ENCODE measurements at regions not wholly inside any gene's neighbourhood (a gene's known extent, or its start where the extent isn't known, plus 50 kb on each side); places are given as distances from the start of the nearest gene placed in this dataset.

- no peak overlapping the region for H3K27ac ChIP-seq
- whole genome bisulfite sequencing, 2 donors = 44 to 46% methylated on average over 2 of the region's 2 CpGs
- H3K4me3 ChIP-seq = no peak overlapping the region
- DNase-seq (no peak), FAIRE-seq (no peak), ATAC-seq (no peak)
- H3K4me1 ChIP-seq = no peaks in the 10 kb centered on the region
- intact Hi-C loops (cut with DNase I) = no loop called here
- no peaks in the 10 kb centered on the region for H3K27me3 ChIP-seq
- H3K9me3 ChIP-seq = no peaks in the 10 kb centered on the region
- no peaks in the 10 kb centered on the region for H3K36me3 ChIP-seq
- no peak for TF ChIP-seq CTCF (IDR thresholded peaks at IDR 0.05)
Measured at GRCh38 chr3:74288761-74289160, 325.7 kb downstream of the CNTN3 start.

- FAIRE-seq = no peak
- Histone ChIP-seq H3K4me3 (no peak overlapping the region), H3K27ac (no peak overlapping the region), H3K36me3 (no peaks in the 10 kb centered on the region), H3K9me3 (no peaks in the 10 kb centered on the region), H3K4me1 (no peaks in the 10 kb centered on the region), H3K27me3 (no peaks in the 10 kb centered on the region)
- ATAC-seq = no peak
- no peak for DNase-seq
- WGBS, 2 donors = 92 to 95% methylated on average over 1 of the region's 1 CpG
- intact Hi-C loops (cut with DNase I) = no loop called here
- no peak for TF ChIP-seq CTCF (IDR thresholded peaks at IDR 0.05)
Measured at GRCh38 chr3:74287557-74287956, 326.9 kb downstream of the CNTN3 start.

- H3K36me3 ChIP-seq = no peaks in the 10 kb centered on the region
- no peaks in the 10 kb centered on the region for H3K4me1 ChIP-seq
- no peak for TF ChIP-seq CTCF (IDR thresholded peaks at IDR 0.05)
- FAIRE-seq (no peak), DNase-seq (no peak), ATAC-seq (no peak)
- no peak overlapping the region for H3K4me3 ChIP-seq
- no peak overlapping the region for H3K27ac ChIP-seq
- no peaks in the 10 kb centered on the region for H3K27me3 ChIP-seq
- 96 to 98% methylated on average over 1 of the region's 1 CpG for WGBS, 2 donors
- intact Hi-C loops (cut with DNase I) = no loop called here
- H3K9me3 ChIP-seq = no peaks in the 10 kb centered on the region
Measured at GRCh38 chr3:74282202-74282601, 332.3 kb downstream of the CNTN3 start.

- H3K4me3 ChIP-seq = no peak overlapping the region
- intact Hi-C loops (cut with DNase I) = no loop called here
- ATAC-seq (no peak), FAIRE-seq (no peak), DNase-seq (no peak)
- H3K36me3 ChIP-seq = no peaks in the 10 kb centered on the region
- no peaks in the 10 kb centered on the region for H3K9me3 ChIP-seq
- no peaks in the 10 kb centered on the region for H3K4me1 ChIP-seq
- no peaks in the 10 kb centered on the region for H3K27me3 ChIP-seq
- H3K27ac ChIP-seq = no peak overlapping the region
- TF ChIP-seq CTCF (IDR thresholded peaks at IDR 0.05) = no peak
- WGBS, 2 donors = 63 to 64% methylated on average over 1 of the region's 1 CpG
Measured at GRCh38 chr3:74281705-74282104, 332.8 kb downstream of the CNTN3 start.

GRCh38 chr3:74273555-74274402 lies 340.7 kb downstream of the CNTN3 start:
- no peak overlapping the region for H3K27ac ChIP-seq
- no peaks in the 10 kb centered on the region for H3K9me3 ChIP-seq
- FAIRE-seq (no peak), DNase-seq (no peak), ATAC-seq (no peak)
- H3K36me3 ChIP-seq = no peaks in the 10 kb centered on the region
- no peaks in the 10 kb centered on the region for H3K27me3 ChIP-seq
- H3K4me3 ChIP-seq = no peak overlapping the region
- TF ChIP-seq CTCF (IDR thresholded peaks at IDR 0.05) = no peak
- WGBS, 2 donors = 86% methylated on average over 12 of the region's 12 CpGs
- no peaks in the 10 kb centered on the region for H3K4me1 ChIP-seq
- intact Hi-C loops (cut with DNase I) = no loop called here

Measured in pancreas (tissue), 10 donors.